Fibroblast of skin of scalp (primary cell): ENCODE measurements at regions not wholly inside any gene's neighbourhood (a gene's known extent, or its start where the extent isn't known, plus 50 kb on each side); places are given as distances from the start of the nearest gene placed in this dataset.
A peak's percentile ranks its signal among the peaks of the same experiment; 100 is the strongest.

ENCODE experiments used
- DNase-seq: peaks from one replicate; pipeline ENCODE4 v3.0.0-alpha.2; 2013

DNA sequence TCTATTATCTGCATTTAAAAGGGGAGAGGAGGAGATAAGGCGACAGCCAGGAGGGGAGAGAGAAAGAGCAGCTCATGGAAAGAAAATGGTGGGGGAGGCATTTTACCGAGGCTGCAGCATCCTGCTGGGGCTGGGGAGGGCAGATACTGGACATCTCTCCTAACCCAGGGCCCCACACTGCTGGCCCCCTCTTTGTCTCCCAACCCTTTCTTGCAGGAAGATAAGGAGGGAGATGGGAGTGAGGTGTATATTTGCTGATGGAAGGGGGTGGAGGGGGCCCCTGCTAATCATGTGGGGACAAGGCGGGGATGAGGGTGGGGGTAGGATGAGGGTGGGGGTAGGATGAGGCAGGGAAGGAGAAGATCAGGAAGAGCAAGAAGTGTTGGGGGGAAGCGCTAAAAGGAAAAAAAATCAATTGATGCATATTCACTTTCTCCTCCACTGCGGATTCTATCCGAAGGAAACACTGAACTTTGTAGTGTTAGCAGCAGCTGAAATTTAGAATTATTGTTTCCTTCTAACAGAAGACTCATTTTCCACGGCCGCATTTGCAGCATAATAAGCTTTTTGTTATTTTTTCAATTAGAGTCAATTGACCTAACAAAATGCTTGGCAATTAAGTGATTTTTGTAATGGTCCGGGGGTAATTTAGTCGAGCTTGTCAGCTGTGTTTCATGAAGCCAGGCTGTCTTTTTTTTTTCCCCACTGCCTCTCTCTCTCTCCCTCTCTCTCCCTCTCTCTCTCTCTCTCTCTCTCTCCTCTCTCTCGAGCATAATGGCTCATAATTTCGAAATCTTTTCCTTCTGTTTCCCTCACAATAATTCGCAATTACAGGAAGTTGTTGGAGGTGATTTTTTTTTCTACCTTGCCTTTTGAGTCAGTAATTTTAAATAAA lies 1134.6 kb downstream of the BCL11B start:
- DNase-seq, result peak; percentile 6

DNA sequence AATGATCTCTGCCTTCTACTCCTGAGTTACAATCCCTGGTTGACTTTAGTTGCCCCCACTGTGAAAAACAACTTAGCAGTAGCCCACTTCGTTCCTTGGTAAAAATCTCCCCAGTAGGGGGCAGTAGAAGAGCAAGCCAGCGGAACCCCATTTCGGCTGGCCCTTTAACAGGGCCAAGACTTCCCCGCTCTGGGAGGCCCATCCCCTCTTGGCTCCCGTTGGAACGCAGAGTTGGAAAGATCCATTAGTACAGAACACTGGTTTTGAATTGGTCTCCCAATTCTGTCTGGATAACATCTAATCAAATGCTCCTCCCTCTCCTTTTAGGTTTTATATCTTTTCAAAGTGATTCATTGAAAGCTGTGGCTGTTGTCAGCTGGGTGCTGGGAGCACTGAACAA lies 1133.3 kb downstream of the BCL11B start:
- DNase-seq, result peak; percentile 38

DNA sequence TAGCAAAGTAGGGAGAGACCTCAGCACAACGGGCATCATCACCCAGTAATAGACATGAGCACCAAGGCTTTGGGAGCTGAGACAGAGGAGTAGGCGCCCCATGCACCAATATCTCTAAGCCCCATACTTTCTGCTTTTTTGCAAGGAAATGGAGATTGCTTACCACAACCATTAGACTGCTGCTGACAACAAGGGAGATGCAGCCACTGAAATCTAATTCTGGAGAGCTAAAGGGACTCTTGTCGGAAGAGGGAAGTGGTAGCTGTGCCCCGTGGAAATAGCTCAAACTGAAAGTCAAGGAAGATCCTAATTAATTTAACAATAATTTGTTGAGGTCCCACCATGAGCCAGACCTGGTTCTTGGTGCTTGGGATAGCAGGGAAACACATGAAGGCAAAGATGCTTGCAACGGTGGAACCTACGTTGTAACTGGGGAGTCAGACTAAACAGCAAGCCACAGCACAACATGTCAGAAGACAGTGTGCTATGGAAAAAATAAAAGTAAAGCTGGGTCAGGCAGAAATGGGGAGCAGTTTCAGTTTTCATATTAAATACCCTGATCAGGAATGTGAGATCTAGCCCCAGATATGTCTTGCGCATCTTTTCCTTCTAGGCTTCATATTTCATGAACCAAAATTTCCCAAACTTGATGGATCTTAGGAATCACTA lies 1131.0 kb downstream of the BCL11B start:
- no peak for DNase-seq

DNA sequence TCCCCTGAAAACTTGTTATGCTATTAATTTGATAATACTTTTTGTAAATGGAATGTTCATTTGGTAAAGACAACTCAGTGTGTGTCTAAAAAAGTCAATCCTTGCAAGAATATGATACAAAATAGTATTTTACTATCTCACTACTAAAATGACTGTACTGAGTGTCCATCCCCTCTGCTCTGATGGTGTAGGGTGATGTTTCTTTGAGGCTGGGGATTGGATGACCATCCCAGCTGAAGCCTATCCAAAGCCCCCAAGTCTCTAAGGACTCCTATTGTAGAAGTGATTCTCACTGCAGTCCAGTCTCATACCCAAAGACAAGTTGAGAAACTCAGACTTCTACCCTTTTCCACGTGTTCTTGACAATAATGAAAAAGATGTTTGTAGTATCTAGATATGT lies 1128.4 kb downstream of the BCL11B start:
- no peak for DNase-seq

DNA sequence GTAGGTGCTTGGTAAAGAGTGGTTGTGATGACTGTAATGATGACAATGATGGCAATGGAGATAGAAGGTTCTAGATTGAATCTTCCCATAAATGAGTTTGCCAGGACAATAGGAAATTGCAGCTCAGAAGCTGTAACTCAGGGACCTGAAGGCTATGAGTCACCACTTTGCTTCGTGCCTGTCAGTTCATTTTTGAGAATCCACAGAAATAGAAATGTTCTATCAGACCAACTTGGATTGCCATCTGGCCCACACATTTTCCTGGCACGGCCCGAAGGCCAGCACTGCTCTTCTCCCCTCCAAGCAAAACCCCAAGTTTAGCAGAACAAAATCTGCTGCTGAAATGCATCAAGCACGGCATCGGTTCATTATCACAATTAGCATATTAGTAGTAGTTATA lies 1127.0 kb downstream of the BCL11B start:
- peak; percentile 80 for DNase-seq

DNA sequence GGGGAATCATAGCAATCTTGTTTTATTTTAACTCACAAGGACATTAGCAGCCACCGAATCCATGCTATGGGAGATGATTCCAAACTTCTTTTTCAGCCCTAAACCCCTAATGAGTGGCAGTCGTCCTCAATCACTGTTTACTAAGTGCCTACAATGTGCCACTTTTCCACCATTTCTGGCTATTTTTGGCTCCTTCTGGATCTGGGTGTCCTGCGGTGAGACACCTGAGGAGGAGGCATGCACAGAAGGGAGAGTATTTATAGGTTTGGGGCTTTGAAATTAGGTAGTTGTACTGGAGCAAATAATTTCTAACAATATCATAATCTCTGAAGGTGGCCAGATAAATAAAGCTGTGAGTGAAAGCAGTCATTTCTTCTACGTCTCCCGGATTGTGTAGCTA lies 1125.6 kb downstream of the BCL11B start:
- no peak for DNase-seq

DNA sequence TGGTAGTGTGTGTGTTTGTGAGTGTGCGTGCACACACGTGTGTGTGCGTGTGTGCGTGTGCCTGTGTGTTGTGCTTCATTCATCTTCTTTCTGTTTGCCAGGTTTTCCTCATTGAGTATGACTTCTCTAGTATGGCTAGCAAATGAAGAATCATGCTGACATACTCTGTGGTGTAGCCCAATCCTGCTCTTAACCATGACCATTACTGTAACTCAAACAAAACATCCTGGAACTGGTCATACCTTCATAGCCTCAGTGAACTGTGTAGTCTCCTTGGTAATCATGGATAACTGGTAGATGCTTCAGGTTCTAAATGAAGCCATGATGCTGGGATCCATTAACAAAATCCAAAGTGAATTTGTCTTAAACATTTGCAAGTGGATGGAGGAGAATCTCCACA lies 1117.7 kb downstream of the BCL11B start:
- DNase-seq, result no peak

DNA sequence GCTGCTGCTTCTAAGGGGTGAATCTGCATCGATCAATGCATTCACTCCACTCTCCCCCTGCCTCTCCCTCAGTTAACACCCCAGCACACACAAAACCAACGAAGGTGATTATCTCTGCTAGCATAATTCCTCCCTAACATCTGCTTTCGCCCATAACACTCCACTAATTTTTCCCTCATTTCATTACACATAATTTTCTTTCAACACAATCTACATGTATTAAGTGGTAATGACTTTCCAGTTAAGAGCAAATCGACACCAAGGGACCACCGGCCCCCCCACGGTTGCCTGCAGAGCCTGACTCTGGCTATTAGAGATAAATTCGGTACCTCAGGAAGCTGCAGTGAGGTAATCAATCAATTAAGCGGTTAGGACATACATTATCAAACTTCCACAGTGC lies 1115.6 kb downstream of the BCL11B start:
- no peak for DNase-seq

DNA sequence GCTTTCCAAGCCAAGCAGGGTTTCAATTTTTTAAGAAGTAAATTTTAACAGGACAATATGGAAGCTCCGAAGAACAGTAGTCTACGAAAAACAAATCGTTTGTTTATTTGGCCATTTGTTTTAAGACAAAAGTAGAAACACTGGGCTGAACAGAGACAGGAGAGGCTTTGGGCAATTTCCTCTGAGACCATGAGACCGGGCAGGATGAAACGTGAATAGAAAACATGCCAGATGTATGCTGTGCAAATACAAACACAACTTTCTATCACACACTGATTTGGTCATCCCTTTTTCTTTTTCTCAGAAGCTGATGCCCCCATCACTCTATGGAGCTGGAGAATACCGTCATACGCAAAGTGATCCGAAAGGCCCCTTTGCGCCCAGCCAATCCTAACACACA lies 1111.1 kb downstream of the BCL11B start:
- DNase-seq, result no peak

DNA sequence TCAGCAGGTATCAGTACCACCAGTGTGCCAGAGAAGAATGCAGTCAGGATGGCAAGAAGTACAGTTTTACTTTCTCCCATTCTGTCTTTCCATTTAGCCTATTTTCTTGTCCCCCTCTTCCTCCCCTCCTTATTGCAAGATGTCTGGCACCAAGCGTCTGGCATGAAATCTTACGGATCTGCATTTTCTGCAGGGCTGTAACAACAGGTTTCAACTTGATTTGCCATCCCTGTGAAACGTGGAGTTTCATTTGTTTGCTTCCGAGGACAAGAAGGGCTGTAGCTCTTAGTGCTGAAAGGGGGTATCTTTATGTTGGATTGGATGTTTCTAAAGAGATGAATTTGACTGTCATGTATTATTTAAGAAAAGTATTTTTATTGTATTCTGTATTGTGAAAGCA lies 1110.6 kb downstream of the BCL11B start:
- DNase-seq, result peak; percentile 4

DNA sequence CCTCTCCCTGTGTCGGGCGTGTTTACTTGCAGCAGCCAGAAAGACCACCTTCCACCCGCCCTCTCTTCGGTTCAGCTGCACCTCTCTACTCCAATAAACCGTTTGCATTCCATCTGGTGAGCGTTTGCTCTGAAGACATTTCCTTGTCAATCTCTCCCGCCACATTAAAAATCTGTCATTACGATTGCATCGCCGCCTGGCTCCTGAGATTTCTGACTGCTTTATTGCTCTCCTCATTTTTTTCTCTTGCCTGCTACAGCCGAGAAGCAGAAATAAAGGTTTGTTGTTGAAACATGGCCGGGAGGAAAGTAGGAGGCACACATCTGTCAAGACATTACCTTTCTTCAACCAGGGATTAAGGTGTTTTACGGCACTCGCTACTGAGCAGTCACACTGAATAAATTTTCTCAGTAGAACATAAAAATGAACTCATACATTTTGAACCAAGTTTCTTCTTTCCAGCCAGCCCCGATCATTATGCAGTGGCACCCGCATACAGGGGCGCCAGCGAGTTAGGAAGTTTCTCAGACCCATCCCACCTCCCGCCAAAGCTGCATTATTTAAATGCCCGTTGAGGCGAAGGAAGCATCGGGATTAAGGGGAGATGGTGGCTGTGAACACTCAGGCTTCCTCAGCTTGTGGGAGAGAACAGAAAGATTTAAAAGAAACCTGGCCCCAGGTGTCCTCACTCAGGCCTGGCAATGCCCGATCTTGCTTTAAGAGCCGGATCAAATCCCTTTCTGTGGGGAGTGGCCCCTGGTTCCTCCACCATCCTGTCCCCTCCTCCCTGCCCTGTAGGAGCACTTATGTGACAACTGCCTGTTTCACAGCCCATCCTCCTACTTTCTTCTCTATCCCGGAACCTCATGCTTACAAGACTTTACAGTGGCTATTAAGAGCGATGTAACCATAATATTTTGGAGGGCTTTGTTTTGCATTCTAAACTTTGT lies 1108.9 kb downstream of the BCL11B start:
- DNase-seq, result no peak

DNA sequence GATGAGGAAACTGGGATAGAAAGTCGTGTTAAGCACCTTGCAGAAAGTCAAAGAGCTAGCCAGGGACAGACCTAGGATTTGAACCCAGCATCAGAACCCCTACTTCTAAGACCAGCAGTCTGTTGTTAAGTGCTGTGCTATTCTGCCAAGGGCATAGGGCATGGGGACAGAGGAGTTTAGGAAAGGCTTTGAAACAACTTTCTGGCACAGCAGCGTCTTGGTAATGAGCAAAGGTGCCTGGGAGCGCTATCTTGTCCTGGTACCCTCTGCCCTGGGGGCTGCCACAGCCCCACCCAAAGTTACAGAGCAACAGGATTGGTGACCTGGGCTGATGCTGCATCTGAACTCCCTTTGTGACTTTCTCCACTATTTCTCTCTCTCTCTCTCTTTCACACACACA lies 1108.1 kb downstream of the BCL11B start:
- no peak for DNase-seq

DNA sequence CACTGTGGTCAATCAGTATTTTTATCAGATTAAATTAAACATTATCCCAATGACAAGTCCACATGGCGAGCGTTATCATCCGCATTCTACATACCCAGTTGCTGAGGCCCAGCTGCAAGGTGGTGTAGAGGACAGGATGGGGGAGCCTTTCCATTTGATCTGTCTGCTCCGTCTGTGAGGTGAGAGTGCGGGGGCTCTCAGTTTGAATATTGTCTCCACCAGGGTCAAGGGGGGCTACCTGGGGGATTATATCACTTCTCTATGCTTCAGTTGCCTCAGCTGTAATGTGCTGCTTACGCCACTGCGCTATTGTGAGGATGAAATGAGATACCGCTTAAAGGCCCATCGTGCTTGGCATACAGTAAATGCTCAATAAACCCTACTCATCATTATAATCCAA lies 1106.0 kb downstream of the BCL11B start:
- no peak for DNase-seq

DNA sequence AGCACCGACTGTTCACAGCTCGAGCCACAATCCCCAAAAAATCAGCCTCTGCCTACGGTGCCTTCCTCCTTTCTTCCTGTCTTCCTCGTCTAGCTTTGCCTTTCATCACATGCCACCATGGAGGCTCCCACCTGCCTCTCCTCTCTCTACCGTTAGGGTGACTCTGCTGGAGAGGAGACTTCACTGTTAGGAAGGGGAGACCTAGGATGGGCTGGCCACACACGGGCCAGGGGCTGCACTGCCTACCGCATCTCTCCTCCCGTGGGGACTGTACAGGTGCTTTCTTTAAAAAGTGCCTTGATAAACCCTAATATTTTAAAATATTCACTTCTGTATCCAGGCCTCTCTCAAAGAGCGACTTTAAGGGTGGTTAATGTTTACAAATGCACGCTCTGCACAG lies 1104.7 kb downstream of the BCL11B start:
- DNase-seq, result no peak

DNA sequence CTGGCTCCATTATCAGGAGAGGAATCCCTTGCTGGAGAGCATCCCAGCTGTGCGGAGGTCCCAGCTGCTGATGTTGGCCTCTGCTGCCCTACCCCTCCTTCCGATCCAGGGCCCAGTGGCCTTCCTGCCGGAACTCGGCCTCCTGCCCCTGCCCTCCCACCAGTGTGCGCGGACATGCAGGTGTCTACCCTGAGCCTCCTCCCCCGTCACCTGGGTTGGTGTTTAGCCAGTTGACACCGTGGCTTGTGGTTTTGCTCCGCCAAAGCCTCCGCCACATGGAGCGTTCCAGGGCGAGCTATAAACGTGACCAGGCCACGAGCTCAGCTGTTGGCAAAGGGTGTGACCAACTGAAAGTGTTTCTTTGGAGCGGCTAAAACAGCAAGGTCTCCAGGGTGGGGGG lies 1104.3 kb downstream of the BCL11B start:
- DNase-seq, result no peak

DNA sequence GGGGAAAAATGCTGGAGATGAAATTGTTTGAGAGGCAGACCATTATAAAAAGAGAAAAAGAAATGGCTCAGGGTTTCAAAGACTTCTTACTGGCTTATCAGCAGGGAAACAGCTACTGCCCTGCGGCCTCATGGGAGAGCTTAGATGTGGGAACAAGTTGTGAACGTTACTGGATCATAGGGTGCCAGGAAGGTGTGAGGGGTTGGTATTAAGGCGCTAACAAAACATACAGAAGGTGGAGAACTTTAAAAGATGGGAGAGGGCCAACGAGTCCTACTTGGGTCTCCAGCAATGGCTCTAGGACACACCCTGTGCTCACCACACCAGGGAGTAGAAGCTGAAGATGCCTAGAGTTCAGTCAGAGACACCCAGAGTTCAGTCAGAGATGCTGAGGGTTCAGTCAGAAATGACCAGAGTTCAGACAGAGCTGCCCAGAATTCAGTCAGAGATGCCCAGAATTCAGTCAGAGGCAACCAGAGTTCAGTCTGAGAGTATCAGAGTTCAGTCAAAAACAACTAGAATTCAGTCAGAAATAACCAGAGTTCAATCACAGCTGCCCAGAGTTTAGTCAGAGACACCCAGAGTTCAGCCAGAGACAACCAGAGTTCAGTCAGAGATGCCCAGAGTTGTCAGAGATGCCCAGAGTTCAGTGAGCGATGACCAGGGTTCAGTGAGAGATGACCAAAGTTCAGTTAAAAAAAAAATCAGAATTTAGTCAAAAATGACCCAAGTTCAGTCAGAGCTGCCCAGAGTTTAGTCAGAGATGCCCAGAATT lies 1103.6 kb downstream of the BCL11B start:
- no peak for DNase-seq

DNA sequence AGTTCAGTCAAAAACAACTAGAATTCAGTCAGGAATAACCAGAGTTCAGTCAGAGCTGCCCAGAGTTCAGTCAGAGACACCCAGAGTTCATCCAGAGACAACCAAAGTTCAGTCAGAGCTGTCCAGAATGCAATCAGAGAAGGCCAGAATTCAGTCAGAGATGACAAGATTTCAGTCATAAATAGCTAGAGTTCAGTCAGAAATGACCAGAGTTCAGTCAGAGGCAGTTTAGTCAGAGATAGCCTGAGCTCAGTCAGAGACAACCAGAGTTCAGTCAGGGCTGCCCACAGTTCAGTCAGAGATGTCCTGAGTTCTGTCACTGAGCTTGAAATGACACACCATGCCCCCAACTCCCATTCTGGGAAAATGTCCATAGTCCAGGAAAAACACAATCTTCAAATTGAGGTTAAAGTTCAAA lies 1102.8 kb downstream of the BCL11B start:
- no peak for DNase-seq

DNA sequence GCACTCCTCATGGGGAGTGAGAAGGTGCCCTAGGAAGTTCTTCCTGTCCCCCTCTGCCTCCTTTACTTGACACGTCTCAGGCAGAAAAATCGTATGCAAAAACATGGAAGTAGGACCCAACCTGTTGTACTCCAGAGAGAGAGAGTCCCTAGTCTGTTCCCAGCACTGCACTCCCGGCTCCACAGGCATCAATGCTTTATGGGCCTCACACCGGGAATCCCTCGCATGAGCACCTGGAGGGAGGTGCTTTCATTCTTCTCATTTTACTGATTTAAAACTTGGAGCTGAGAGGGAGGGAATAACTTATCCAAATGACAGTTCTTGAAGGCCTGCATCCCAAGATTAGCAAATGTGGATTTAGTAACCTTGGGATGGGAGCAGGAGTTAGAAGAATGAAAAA lies 1101.4 kb downstream of the BCL11B start:
- no peak for DNase-seq

DNA sequence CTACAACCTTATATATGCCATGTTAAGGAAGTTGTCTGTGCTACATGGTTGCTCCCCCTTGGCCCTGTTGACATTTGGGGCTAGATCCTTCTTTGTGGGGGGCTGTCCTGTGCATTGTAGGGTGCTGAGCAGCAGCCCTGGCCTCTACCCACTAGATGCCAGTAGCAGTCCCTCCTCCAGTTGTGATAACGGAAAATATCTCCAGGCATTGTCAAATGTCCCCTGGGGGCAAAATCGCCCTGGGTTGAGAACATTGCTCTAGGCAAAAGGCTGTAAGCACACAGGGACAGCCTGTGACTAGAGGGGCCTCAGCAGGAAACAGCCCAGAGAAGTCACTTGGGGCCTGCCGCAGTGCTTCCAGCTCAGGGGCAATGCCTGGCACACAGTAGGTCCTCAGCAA lies 1100.3 kb downstream of the BCL11B start:
- no peak for DNase-seq

DNA sequence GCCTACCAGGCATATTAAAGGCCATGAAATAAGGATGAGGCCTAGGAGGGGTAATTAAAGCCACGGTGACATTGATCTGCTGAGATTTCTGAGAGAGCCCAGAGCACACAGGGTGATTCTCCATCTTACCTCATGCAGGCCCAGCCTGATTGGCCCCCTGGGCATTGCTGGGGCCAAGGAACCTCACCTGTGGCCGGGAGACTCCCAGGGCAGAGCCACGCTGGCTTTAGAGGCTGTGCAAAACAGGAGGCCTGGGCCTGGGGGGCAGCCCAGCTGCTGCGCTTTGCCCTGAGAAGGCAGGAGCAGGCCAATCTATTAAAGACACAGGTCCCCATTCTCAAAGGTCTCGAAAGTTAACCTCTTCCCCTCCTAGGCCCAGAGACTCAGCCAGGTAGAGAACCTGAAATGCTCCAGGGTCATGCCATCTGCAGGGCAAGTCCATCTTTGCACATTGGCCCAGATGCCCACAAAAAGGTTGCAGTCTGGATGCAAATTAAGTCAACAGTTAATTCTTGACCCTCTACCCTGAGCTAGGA lies 1099.7 kb downstream of the BCL11B start:
- DNase-seq, result no peak

DNA sequence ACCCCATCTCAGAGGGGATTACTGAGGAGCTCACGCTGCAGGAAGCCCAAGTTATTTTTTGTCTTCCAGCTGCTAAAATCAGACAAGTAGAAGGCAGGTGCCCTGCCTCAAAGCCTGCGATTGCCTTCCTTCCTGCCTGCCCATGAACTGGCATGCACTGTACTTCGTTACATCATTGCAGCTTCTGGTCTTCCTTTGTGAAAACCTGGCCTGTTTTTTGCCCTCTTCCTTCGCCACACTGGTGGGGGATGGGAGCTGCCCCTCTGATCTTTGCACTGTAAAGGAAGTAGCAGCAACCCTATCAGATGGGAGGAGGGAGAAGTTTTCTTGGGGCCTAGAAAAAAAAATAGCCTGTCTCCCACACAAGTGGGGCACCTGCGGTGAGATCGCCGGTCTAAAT lies 1098.7 kb downstream of the BCL11B start:
- no peak for DNase-seq

DNA sequence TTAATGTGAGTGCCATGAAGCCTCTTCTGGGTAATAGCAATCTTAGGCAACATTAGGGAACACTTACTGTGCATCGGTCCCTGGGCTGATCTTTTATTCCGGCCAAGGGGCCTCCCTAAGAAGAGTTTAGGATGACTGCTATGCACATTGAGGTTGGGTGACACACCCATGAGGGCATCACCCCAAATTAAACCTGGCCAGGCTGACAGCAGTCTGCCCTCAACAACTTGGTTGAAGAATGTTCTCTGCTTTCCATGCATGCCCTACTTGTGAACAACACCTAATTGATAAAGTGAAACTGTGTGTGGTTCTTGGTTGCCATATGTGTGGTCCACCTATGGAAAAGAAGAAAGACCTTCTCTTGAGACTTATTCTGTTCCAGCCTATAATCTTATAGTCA lies 1098.0 kb downstream of the BCL11B start:
- no peak for DNase-seq
